ENCODE measurements at regions not wholly inside any gene's neighbourhood (a gene's known extent, or its start where the extent isn't known, plus 50 kb on each side); places are given as distances from the start of the nearest gene placed in this dataset.
A peak's percentile ranks its signal among the peaks of the same experiment; 100 is the strongest.

GRCh38 chr5:8870349-8870958 is 675.4 kb downstream of the SEMA5A start:
- Mint-ChIP-seq H3K4me1 (no peaks in the 10 kb centered on the region), H3K9me3 (no peaks in the 10 kb centered on the region), H3K27ac (no peak overlapping the region), H3K36me3 (no peaks in the 10 kb centered on the region), H3K4me3 (no peak overlapping the region), H3K27me3 (ENCODE audit: insufficient read depth, low read depth) (no peaks in the 10 kb centered on the region)
- H3K9me3 ChIP-seq (ENCODE audit: low read depth), result no peaks in the 10 kb centered on the region
- no peak for TF ChIP-seq EZH2phosphoT487 (IDR thresholded peaks at IDR 0.05)
- TF ChIP-seq EZH2 (IDR thresholded peaks at IDR 0.05), result no peak
- TF ChIP-seq CTCF (IDR thresholded peaks at IDR 0.05), result no peak
- no peaks in the 10 kb centered on the region for H3K36me3 ChIP-seq
- H4K20me1 ChIP-seq (ENCODE audit: low read depth), result no peaks in the 10 kb centered on the region
- H3K27ac ChIP-seq, result no peak overlapping the region
- peaks cover 13% of the 10 kb centered on the region for H3K4me1 ChIP-seq
- no peak overlapping the region for H3K4me3 ChIP-seq
- no peak overlapping the region for H3K4me2 ChIP-seq
- no peaks in the 10 kb centered on the region for H3F3A ChIP-seq (ENCODE audit: low read depth)
- H2AFZ ChIP-seq (replicated peaks), result no peak overlapping the region
- H3K27me3 ChIP-seq, result no peaks in the 10 kb centered on the region
- H3K9ac ChIP-seq, result no peak overlapping the region
- no peaks in the 10 kb centered on the region for H3K79me2 ChIP-seq (ENCODE audit: low read depth)
- DNase-seq (ENCODE audit: low spot score), result no peak

GRCh38 chr5:8870959-8871355 is 674.9 kb downstream of the SEMA5A start:
- H3K27me3 Mint-ChIP-seq (ENCODE audit: insufficient read depth, low read depth), result no peaks in the 10 kb centered on the region
- no peak overlapping the region for H3K27ac ChIP-seq
- no peak overlapping the region for H3K4me2 ChIP-seq
- no peak for TF ChIP-seq EZH2 (IDR thresholded peaks at IDR 0.05)
- TF ChIP-seq EZH2phosphoT487 (IDR thresholded peaks at IDR 0.05), result no peak
- no peak overlapping the region for H3K27ac Mint-ChIP-seq
- H3F3A ChIP-seq (ENCODE audit: low read depth), result no peaks in the 10 kb centered on the region
- no peaks in the 10 kb centered on the region for H3K9me3 ChIP-seq (ENCODE audit: low read depth)
- H3K9me3 Mint-ChIP-seq, result no peaks in the 10 kb centered on the region
- no peak overlapping the region for H3K4me3 Mint-ChIP-seq
- H3K27me3 ChIP-seq, result no peaks in the 10 kb centered on the region
- H3K4me1 ChIP-seq, result peaks cover 8% of the 10 kb centered on the region
- H3K36me3 Mint-ChIP-seq, result no peaks in the 10 kb centered on the region
- no peaks in the 10 kb centered on the region for H4K20me1 ChIP-seq (ENCODE audit: low read depth)
- DNase-seq (ENCODE audit: low spot score), result no peak
- H3K4me1 Mint-ChIP-seq, result no peaks in the 10 kb centered on the region
- no peak overlapping the region for H3K4me3 ChIP-seq
- no peak overlapping the region for H2AFZ ChIP-seq (replicated peaks)
- H3K9ac ChIP-seq, result no peak overlapping the region
- no peaks in the 10 kb centered on the region for H3K79me2 ChIP-seq (ENCODE audit: low read depth)
- no peaks in the 10 kb centered on the region for H3K36me3 ChIP-seq

GRCh38 chr5:8871446-8871845 is 674.4 kb downstream of the SEMA5A start:
- H3K9me3 Mint-ChIP-seq, result no peaks in the 10 kb centered on the region
- peaks cover 2% of the 10 kb centered on the region for H3K27me3 Mint-ChIP-seq (ENCODE audit: insufficient read depth, low read depth)
- H2AFZ ChIP-seq (replicated peaks), result no peak overlapping the region
- H3K36me3 Mint-ChIP-seq, result no peaks in the 10 kb centered on the region
- no peaks in the 10 kb centered on the region for H3K36me3 ChIP-seq
- H3K4me3 Mint-ChIP-seq, result no peak overlapping the region
- no peak overlapping the region for H3K27ac ChIP-seq
- H3K9ac ChIP-seq, result no peak overlapping the region
- H3K4me1 Mint-ChIP-seq, result no peaks in the 10 kb centered on the region
- H3K79me2 ChIP-seq (ENCODE audit: low read depth), result no peaks in the 10 kb centered on the region
- DNase-seq (ENCODE audit: low spot score), result no peak
- no peaks in the 10 kb centered on the region for H3F3A ChIP-seq (ENCODE audit: low read depth)
- TF ChIP-seq EZH2 (IDR thresholded peaks at IDR 0.05) (no peak), EZH2phosphoT487 (IDR thresholded peaks at IDR 0.05) (no peak), CTCF (IDR thresholded peaks at IDR 0.05) (no peak)
- no peak overlapping the region for H3K4me2 ChIP-seq
- no peaks in the 10 kb centered on the region for H4K20me1 ChIP-seq (ENCODE audit: low read depth)
- no peak overlapping the region for H3K27ac Mint-ChIP-seq
- H3K27me3 ChIP-seq, result no peaks in the 10 kb centered on the region
- H3K9me3 ChIP-seq (ENCODE audit: low read depth), result no peaks in the 10 kb centered on the region
- H3K4me1 ChIP-seq, result peaks cover 8% of the 10 kb centered on the region
- H3K4me3 ChIP-seq, result no peak overlapping the region

- DNase-seq (ENCODE audit: low spot score), result no peak
- Histone ChIP-seq H3K9ac (no peak overlapping the region), H3K36me3 (no peaks in the 10 kb centered on the region), H3K79me2 (ENCODE audit: low read depth) (no peaks in the 10 kb centered on the region), H4K20me1 (ENCODE audit: low read depth) (no peaks in the 10 kb centered on the region), H3K9me3 (ENCODE audit: low read depth) (no peaks in the 10 kb centered on the region), H3K4me1 (peaks cover 8% of the 10 kb centered on the region), H3K4me3 (no peak overlapping the region), H2AFZ (replicated peaks) (peak overlapping the region; percentile 5), H3K27me3 (no peaks in the 10 kb centered on the region), H3K27ac (no peak overlapping the region), H3K4me2 (no peak overlapping the region), H3F3A (ENCODE audit: low read depth) (no peaks in the 10 kb centered on the region)
- Mint-ChIP-seq H3K27ac (no peak overlapping the region), H3K9me3 (peaks cover 5% of the 10 kb centered on the region), H3K36me3 (no peaks in the 10 kb centered on the region), H3K27me3 (ENCODE audit: insufficient read depth, low read depth) (peaks cover 2% of the 10 kb centered on the region), H3K4me1 (no peaks in the 10 kb centered on the region), H3K4me3 (no peak overlapping the region)
- no peak for TF ChIP-seq EZH2phosphoT487 (IDR thresholded peaks at IDR 0.05)
- no peak for TF ChIP-seq EZH2 (IDR thresholded peaks at IDR 0.05)
- TF ChIP-seq CTCF (IDR thresholded peaks at IDR 0.05), result no peak
Observed at GRCh38 chr5:8875722-8876121, 670.2 kb downstream of the SEMA5A start.
